B cell (primary cell): ENCODE measurements at regions not wholly inside any gene's neighbourhood (a gene's known extent, or its start where the extent isn't known, plus 50 kb on each side); places are given as distances from the start of the nearest gene placed in this dataset.

Source experiments
- ATAC-seq: fragments of 200-7000 bp; cut with Tn5 transposase; one replicate; pipeline ENCODE4 v1.10.0; 2021; ENCODE audit warnings: low read depth, mild to moderate bottlenecking, moderate number of reproducible peaks, moderate library complexity
- CTCF ChIA-PET: fragments of 350-600 bp; sonication (Branson Sonifier 250); formaldehyde crosslinking; loops from one replicate; lab custom pipeline; 2021; ENCODE audit warnings: antibody characterized with exemption, inconsistent platforms; lab: Charles Lee
- POLR2A ChIA-PET: fragments of 350-600 bp; sonication (Branson Sonifier 250); formaldehyde crosslinking; loops from one replicate; lab custom pipeline; 2021; ENCODE audit warnings: antibody characterized with exemption; lab: Charles Lee
- DNase-seq: peaks from one replicate; pipeline ENCODE4 v3.0.0; 2013
- H2AFZ ChIP-seq: 2 replicates; pipeline ENCODE4 v1.6.1; 2012; ENCODE audit warnings: mild to moderate bottlenecking, low read depth, low read length; ENCODE audit not compliant: insufficient read depth, poor library complexity, severe bottlenecking
- H3K27ac ChIP-seq, 2 donors: 1 replicate in 1 of 2; 2 replicates in 1 of 2; pipeline ENCODE4 v1.5.1; 2012 to 2013; ENCODE audit warnings: low read length in 2 of 2, mild to moderate bottlenecking in 2 of 2, moderate library complexity in 1 of 2
- H3K27me3 ChIP-seq, 4 experiments: fragments of 200-600 bp in 1 of 4; sonication (generic) in 1 of 4; replicated peaks in 1 of 4; 1 replicate in 2 of 4; 2 replicates in 2 of 4; pipeline versions ENCODE4 v1.6.1 to v1.7.0; 2013 to 2016; ENCODE audit warnings: low read length in 3 of 4, mild to moderate bottlenecking in 2 of 4, mixed read lengths in 1 of 4, moderate library complexity in 1 of 4; ENCODE audit not compliant: insufficient read depth in 4 of 4, control insufficient read depth in 3 of 4; ENCODE audit errors: control extremely low read depth in 1 of 4
- H3K36me3 ChIP-seq, 2 experiments: replicated peaks in 1 of 2; 1 replicate in 1 of 2; 2 replicates in 1 of 2; pipeline versions ENCODE4 v1.6.1 to v1.7.1; 2013; ENCODE audit warnings: low read length in 1 of 2; ENCODE audit not compliant: insufficient read depth in 2 of 2, control insufficient read depth in 1 of 2; ENCODE audit errors: control extremely low read depth in 1 of 2, extremely low read depth in 1 of 2
- H3K4me1 ChIP-seq, 2 donors: fragments of 200-600 bp in 1 of 2; sonication (generic) in 1 of 2; 1 replicate in 1 of 2; 2 replicates in 1 of 2; pipeline versions ENCODE4 v1.5.1 to v1.6.1; 2013 to 2017; ENCODE audit warnings: low read length in 2 of 2; ENCODE audit not compliant: control insufficient read depth in 2 of 2, insufficient read depth in 2 of 2
- H3K4me2 ChIP-seq: replicated peaks from 2 replicates; pipeline ENCODE3; 2012; ENCODE audit warnings: mild to moderate bottlenecking, low read depth, low read length; ENCODE audit not compliant: poor library complexity, severe bottlenecking
- H3K4me3 ChIP-seq, 5 experiments: fragments of 200-600 bp in 1 of 5; sonication (generic) in 1 of 5; 1 replicate in 3 of 5; 2 replicates in 2 of 5; pipeline versions ENCODE4 v1.5.1 to v1.7.0; 2011 to 2016; ENCODE audit warnings: low read length in 4 of 5, mild to moderate bottlenecking in 4 of 5, low read depth in 2 of 5, control low read depth in 1 of 5, moderate library complexity in 1 of 5; ENCODE audit not compliant: insufficient read depth in 1 of 5; ENCODE audit errors: control extremely low read depth in 1 of 5, extremely low read depth in 1 of 5
- H3K79me2 ChIP-seq: fragments of 200-600 bp; sonication (generic); one replicate; pipeline ENCODE4 v1.6.0; 2016; ENCODE audit warnings: low read length; ENCODE audit not compliant: control insufficient read depth, insufficient read depth
- H3K9ac ChIP-seq: fragments of 200-600 bp; sonication (generic); 2 replicates; pipeline ENCODE4 v1.6.1; 2017; ENCODE audit warnings: mild to moderate bottlenecking, low read length, moderate library complexity
- H3K9me3 ChIP-seq, 3 donors: one replicate each; pipeline versions ENCODE4 v1.6.1 to v1.7.1; 2013; ENCODE audit warnings: low read length in 2 of 3; ENCODE audit not compliant: control insufficient read depth in 2 of 3, insufficient read depth in 1 of 3; ENCODE audit errors: control extremely low read depth in 1 of 3
- H4K20me1 ChIP-seq: 2 replicates; pipeline ENCODE4 v1.6.0; 2012; ENCODE audit warnings: mild to moderate bottlenecking, low read length; ENCODE audit not compliant: insufficient read depth, control insufficient read depth, poor library complexity, severe bottlenecking
- H3K27ac Mint-ChIP-seq: one replicate; pipeline ENCODE4 v1.8.0; 2021; ENCODE audit warnings: mixed read lengths
- H3K27me3 Mint-ChIP-seq: one replicate; pipeline ENCODE4 v1.8.0; 2021; ENCODE audit warnings: mixed read lengths
- H3K4me1 Mint-ChIP-seq: one replicate; pipeline ENCODE4 v1.8.0; 2021; ENCODE audit warnings: mixed read lengths
- H3K4me3 Mint-ChIP-seq: one replicate; pipeline ENCODE4 v1.8.0; 2021; ENCODE audit warnings: mixed read lengths
- H3K9me3 Mint-ChIP-seq: one replicate; pipeline ENCODE4 v1.8.0; 2022; ENCODE audit warnings: mixed read lengths; ENCODE audit not compliant: insufficient read depth
- CTCF ChIP-seq: fragments of 200-600 bp; IDR thresholded peaks from one replicate; pipeline ENCODE4 v1.8.0; 2022; ENCODE audit warnings: antibody characterized with exemption, mild to moderate bottlenecking
- EZH2 ChIP-seq: IDR thresholded peaks from 2 replicates; pipeline ENCODE4 v1.6.1; 2012; ENCODE audit warnings: borderline replicate concordance, low read depth, mild to moderate bottlenecking, moderate library complexity, low read length; ENCODE audit not compliant: insufficient read depth, poor library complexity, severe bottlenecking
- WGBS: methylation state at CpG from one replicate; pipeline ENCODE4 v1.1.5; 2013; ENCODE audit warnings: missing lambda C conversion rate; ENCODE audit not compliant: insufficient coverage; 5-methylcytosine and 5-hydroxymethylcytosine counted together
- intact Hi-C: fragments of 100-400 bp; cut with micrococcal nuclease; formaldehyde crosslinking; loops from one replicate; pipeline ENCODE4 v1.10.0; 2022

DNA sequence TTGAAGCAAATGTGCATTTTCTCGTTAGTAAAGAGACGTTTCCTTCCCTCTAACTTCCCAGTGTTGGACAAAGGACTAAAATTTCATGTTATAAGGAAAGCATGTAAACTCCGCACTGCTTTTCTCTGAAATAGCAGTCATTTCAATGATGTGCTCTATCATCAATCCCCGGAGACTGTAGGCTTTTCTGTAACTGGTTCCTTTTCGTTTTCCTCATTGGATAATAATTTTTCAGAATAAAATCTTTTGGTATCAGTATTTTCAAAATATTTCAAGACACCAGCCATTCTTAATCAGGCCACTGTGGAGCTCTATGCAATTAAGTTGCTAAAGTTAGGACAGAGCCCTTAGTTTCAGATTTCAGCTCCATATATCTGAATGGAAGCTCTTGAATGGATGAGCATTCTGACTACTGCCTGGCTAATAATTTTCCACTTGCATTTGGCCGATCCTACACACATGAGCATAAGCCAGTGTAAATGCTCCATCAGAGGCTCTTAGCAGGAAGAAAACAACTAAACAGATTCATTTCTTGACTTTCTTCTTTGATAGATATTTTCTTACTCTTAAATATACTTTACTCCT is 157.7 kb downstream of the CHIC2 start:
- Mint-ChIP-seq H3K4me3 (no peak overlapping the region), H3K27ac (no peak overlapping the region), H3K27me3 (peaks cover 68% of the 10 kb centered on the region), H3K9me3 (no peaks in the 10 kb centered on the region), H3K4me1 (peaks cover 12% of the 10 kb centered on the region)
- H3K4me1 ChIP-seq, result peaks cover 9 to 13% of the 10 kb centered on the region in 2 donors
- peaks cover 0 to 24% (median 20%) of the 10 kb centered on the region in 4 experiments for H3K27me3 ChIP-seq
- H3K9me3 ChIP-seq, result no peaks in the 10 kb centered on the region
- no peaks in the 10 kb centered on the region for H3K79me2 ChIP-seq
- no CpG with 5 or more reads among the region's 6 CpGs for WGBS
- CTCF ChIA-PET, result interaction anchor here (0.6 to 6.7 kb wide), 3 partner anchors 24 to 327 kb away, joined by 3 to 56 read pairs (median 50); no protein-coding TSS in a partner anchor
- POLR2A ChIA-PET, result no interaction called here
- H3K4me2 ChIP-seq, result no peak overlapping the region
- intact Hi-C loops, result loop anchor here (1.0 to 5.0 kb wide), 2 partner anchors 204 to 321 kb away; no protein-coding TSS in a partner anchor
- no peak for TF ChIP-seq CTCF
- TF ChIP-seq EZH2, result no peak
- ATAC-seq (no peak), DNase-seq (no peak)
- H3K4me3 ChIP-seq, result no peak overlapping the region
- no peak overlapping the region for H3K9ac ChIP-seq
- no peaks in the 10 kb centered on the region for H4K20me1 ChIP-seq
- no peak overlapping the region for H3K27ac ChIP-seq
- no peaks in the 10 kb centered on the region for H3K36me3 ChIP-seq
- H2AFZ ChIP-seq, result no peak overlapping the region

DNA sequence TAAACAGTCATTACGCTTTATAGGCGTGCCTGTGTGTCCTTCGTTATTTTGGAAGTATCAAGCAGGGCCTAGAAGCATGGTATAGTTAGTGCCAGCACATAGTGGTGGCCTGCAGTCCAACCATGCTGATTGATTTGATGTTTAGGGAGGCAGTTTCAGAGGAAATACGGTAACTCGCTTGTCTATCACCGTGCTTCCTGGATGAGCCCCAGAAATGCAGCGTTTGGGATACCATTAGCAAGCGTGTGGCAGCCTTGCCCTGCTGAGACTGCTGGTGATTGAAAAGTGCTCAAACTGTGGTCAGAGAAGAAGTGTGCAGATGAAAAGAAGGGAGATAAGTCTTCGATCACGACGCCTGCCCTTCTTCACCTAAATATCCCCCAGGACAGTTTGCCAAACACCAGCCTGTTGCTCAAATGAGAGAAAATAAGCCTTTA is 158.4 kb downstream of the CHIC2 start:
- peaks cover 67% of the 10 kb centered on the region for H3K27me3 Mint-ChIP-seq
- Histone ChIP-seq H3K79me2 (no peaks in the 10 kb centered on the region), H3K36me3 (no peaks in the 10 kb centered on the region), H3K27me3 (peaks cover 0 to 24% (median 20%) of the 10 kb centered on the region in 4 experiments), H2AFZ (peak overlapping the region; percentile 42), H3K4me3 (peak overlapping the region in 3 of 5 experiments; percentile 31 to 43 (median 41)), H3K4me1 (peaks cover 9 to 13% of the 10 kb centered on the region in 2 donors), H3K9ac (peak overlapping the region; percentile 44), H3K4me2 (peak overlapping the region; percentile 48), H4K20me1 (no peaks in the 10 kb centered on the region), H3K9me3 (no peaks in the 10 kb centered on the region), H3K27ac (no peak overlapping the region)
- WGBS, result 39% methylated on average over 9 of the region's 11 CpGs
- ChIA-PET POLR2A (no interaction called here), CTCF (interaction anchor here (0.8 to 6.7 kb wide), 4 partner anchors 24 to 328 kb away, joined by 3 to 56 read pairs (median 4); partner anchors contain the start of gene PDGFRA)
- DNase-seq (peak; percentile 18), ATAC-seq (no peak)
- peak overlapping the region; percentile 72 for H3K4me3 Mint-ChIP-seq
- peaks cover 12% of the 10 kb centered on the region for H3K4me1 Mint-ChIP-seq
- intact Hi-C loops, result loop anchor here (1.0 to 5.0 kb wide), 2 partner anchors 204 to 321 kb away; no protein-coding TSS in a partner anchor
- TF ChIP-seq CTCF, result no peak
- no peak for TF ChIP-seq EZH2
- H3K27ac Mint-ChIP-seq, result no peak overlapping the region
- H3K9me3 Mint-ChIP-seq, result no peaks in the 10 kb centered on the region
